ENCODE measurements at regions not wholly inside any gene's neighbourhood (a gene's known extent, or its start where the extent isn't known, plus 50 kb on each side); places are given as distances from the start of the nearest gene placed in this dataset.

DNA sequence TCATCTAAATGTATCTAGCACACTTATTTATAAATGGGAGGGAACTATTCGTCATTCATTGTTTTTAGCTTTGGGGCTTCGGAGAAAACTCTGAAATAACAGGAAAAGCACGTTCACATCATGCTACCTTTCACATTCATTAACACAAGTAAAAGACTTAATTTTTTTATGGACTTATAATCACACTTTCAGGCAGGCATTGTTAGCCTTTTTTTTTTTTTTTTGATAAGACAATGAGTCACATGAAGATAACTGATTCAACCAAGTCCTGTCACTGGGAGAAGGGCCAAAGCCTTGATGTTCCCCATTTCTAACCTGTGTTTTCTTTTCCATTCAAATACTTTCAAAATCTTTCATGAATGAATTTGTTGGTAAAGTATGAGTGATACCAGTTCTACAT is 631.3 kb upstream of the CA10 start:
- Mint-ChIP-seq H3K9me3 (peaks cover 32% of the 10 kb centered on the region), H3K27me3 (ENCODE audit: insufficient read depth) (no peaks in the 10 kb centered on the region; the same call in 1 of the 2 replicates), H3K4me3 (no peak overlapping the region), H3K27ac (no peak overlapping the region), H3K36me3 (ENCODE audit: low read depth) (no peaks in the 10 kb centered on the region; the same call in 1 of the 2 replicates), H3K4me1 (ENCODE audit: low read depth) (no peaks in the 10 kb centered on the region)
- TF ChIP-seq, protein P1, sequence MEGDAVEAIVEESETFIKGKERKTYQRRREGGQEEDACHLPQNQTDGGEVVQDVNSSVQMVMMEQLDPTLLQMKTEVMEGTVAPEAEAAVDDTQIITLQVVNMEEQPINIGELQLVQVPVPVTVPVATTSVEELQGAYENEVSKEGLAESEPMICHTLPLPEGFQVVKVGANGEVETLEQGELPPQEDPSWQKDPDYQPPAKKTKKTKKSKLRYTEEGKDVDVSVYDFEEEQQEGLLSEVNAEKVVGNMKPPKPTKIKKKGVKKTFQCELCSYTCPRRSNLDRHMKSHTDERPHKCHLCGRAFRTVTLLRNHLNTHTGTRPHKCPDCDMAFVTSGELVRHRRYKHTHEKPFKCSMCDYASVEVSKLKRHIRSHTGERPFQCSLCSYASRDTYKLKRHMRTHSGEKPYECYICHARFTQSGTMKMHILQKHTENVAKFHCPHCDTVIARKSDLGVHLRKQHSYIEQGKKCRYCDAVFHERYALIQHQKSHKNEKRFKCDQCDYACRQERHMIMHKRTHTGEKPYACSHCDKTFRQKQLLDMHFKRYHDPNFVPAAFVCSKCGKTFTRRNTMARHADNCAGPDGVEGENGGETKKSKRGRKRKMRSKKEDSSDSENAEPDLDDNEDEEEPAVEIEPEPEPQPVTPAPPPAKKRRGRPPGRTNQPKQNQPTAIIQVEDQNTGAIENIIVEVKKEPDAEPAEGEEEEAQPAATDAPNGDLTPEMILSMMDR (IDR thresholded peaks at IDR 0.05), result no peak
- no peak for DNase-seq

DNA sequence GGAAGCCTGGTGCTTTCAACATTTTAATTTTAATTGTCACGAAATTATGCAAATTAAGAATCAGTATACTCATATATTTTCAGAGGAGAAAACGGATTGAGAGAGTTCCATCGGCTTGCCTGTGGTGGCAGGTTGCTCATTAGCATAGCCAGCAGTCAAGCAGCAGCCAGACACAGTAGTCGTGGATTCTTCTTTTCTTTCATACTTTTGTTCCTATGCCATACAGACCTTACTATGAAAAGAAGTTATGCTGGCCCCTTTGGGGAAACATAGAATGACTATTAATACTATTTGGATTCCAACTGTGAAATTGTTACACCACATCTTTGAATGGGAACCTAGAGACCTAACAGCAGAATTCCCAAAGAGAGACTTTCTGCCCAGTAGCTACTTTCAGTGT is 617.7 kb upstream of the CA10 start:
- no peak for DNase-seq
- peaks cover 28% of the 10 kb centered on the region for H3K9me3 Mint-ChIP-seq
- TF ChIP-seq, protein P1 (IDR thresholded peaks at IDR 0.05), result no peak
- H3K4me1 Mint-ChIP-seq (ENCODE audit: low read depth), result no peaks in the 10 kb centered on the region
- H3K27me3 Mint-ChIP-seq (ENCODE audit: insufficient read depth), result no peaks in the 10 kb centered on the region
- H3K4me3 Mint-ChIP-seq, result no peak overlapping the region
- no peaks in the 10 kb centered on the region; the same call in 1 of the 2 replicates for H3K36me3 Mint-ChIP-seq (ENCODE audit: low read depth)
- H3K27ac Mint-ChIP-seq, result no peak overlapping the region

DNA sequence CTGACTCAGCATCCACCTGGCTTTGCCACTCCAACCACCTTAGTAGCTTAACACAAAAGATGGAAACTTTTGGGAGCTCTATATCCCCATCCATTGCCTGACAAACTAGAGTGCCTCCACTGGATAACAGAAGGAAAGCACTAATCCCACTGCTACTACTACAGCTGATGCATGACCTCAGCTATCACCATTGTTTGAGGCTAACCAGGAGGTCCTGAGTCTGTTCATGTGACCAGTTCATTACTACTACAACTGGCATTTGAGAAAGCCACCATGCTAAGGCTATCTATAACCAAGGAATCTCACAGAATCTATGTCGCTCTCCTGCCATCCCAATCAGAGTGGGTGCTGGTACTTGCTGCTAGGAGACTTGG is 604.3 kb upstream of the CA10 start:
- H3K36me3 Mint-ChIP-seq (ENCODE audit: low read depth), result no peaks in the 10 kb centered on the region
- no peak overlapping the region for H3K27ac Mint-ChIP-seq

DNA sequence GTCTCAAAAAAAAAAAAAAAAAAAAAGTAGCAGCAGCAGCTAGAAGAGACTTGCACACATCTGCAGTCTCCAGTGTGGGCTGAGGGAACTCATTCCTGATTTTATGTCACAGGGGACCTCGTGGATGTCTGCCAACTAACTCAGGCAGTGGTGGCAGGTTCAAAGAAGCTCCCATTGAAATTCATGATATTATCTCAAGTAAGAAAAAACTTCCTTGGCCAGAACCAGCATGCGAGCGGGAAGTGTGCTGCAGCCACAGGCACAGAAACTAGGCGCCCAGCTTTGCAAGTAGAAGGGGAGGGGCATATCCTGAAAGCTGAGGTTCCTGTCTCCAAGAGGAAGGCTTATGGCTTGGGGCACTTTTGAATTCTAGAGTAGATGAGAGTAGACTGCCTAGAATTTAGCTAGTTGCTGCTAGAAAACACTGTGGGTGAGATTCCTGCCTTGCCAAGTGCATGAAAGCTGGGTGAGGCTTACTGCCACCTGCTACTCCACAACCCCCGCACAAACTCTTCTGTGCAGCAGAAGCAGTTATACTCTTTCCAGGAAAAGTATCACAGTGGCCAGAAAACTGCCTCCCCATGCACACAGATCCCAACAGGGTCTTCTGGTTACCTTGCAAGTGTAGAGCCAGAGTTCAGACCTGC is 603.8 kb upstream of the CA10 start:
- TF ChIP-seq, protein P1 (IDR thresholded peaks at IDR 0.05), result no peak
- peaks cover 68% of the 10 kb centered on the region for H3K9me3 Mint-ChIP-seq
- H3K4me1 Mint-ChIP-seq (ENCODE audit: low read depth), result no peaks in the 10 kb centered on the region
- H3K27me3 Mint-ChIP-seq (ENCODE audit: insufficient read depth), result no peaks in the 10 kb centered on the region
- H3K27ac Mint-ChIP-seq, result no peak overlapping the region
- no peak overlapping the region for H3K4me3 Mint-ChIP-seq
- DNase-seq, result no peak
- H3K36me3 Mint-ChIP-seq (ENCODE audit: low read depth), result no peaks in the 10 kb centered on the region

More for the DNA sequence above, 604.3 kb upstream of the CA10 start:
- TF ChIP-seq, protein P1 (IDR thresholded peaks at IDR 0.05), result no peak
- no peak for DNase-seq
- H3K9me3 Mint-ChIP-seq, result peaks cover 68% of the 10 kb centered on the region
- no peak overlapping the region for H3K4me3 Mint-ChIP-seq
- H3K4me1 Mint-ChIP-seq (ENCODE audit: low read depth), result no peaks in the 10 kb centered on the region
- no peaks in the 10 kb centered on the region for H3K27me3 Mint-ChIP-seq (ENCODE audit: insufficient read depth)

DNA sequence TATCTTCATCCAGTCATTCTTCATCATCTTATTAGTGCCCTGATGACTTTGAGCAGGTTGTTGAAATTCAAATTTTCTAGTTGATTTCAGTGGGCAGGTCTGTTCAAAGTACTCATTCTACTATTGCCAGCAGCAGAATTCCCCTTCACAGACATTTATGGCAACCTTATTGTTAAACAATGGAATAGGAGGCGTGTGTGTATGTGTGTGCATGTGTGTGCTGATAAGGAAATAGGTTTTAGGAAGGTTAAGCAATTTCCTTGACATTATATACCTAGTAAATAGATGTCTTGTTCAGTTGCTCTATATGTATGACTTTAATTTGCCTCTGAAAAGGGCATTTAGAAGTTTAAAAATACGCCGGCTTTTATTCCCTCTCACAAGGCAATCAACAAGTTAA is 601.4 kb upstream of the CA10 start:
- no peaks in the 10 kb centered on the region for H3K4me1 Mint-ChIP-seq (ENCODE audit: low read depth)
- no peak overlapping the region for H3K4me3 Mint-ChIP-seq

More for the DNA sequence above, 601.4 kb upstream of the CA10 start:
- Mint-ChIP-seq H3K27me3 (ENCODE audit: insufficient read depth) (no peaks in the 10 kb centered on the region), H3K27ac (no peak overlapping the region), H3K36me3 (ENCODE audit: low read depth) (no peaks in the 10 kb centered on the region), H3K9me3 (peaks cover 57% of the 10 kb centered on the region)
- DNase-seq, result no peak
- TF ChIP-seq, protein P1 (IDR thresholded peaks at IDR 0.05), result no peak
